ENCODE measurements at regions not wholly inside any gene's neighbourhood (a gene's known extent, or its start where the extent isn't known, plus 50 kb on each side); places are given as distances from the start of the nearest gene placed in this dataset.

DNA sequence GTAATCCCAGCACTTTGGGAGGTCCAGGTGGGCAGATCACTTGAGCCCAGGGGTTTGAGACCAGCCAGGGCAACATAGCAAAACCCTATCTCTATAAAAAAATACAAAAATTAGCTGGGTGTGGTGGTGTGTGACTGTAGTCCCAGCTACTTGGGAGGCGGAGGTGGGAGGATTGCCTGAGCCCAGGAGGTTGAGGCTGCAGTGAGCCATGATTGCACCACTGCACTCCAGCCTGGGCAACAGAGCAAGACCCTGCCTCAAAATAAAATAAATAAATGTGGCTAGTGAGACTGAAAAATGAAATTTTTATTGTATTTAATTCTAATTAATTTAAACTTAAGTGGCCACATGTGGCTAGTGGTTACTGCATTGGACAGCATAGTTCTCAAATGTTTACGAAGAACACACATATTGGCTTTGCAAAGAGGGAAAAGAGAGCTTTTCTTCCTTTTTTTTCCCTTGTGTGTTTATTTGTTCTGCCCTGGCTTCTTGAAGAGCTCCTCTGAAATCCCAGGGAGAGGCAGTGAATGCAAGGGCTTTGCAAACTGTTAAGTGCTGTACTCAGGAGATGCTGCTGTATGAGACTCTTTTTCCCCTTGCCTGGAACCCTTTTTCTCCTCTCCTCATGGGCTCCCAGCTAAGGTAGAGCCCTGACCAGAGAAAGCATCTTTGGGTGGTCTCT lies 59.0 kb upstream of the RPL11 start:
- H3K4me3 ChIP-seq (ENCODE audit: control insufficient read depth, low read depth, low read length): no peak overlapping the region
- no peak for DNase-seq (ENCODE audit: low read depth)
- TF ChIP-seq, protein P1, sequence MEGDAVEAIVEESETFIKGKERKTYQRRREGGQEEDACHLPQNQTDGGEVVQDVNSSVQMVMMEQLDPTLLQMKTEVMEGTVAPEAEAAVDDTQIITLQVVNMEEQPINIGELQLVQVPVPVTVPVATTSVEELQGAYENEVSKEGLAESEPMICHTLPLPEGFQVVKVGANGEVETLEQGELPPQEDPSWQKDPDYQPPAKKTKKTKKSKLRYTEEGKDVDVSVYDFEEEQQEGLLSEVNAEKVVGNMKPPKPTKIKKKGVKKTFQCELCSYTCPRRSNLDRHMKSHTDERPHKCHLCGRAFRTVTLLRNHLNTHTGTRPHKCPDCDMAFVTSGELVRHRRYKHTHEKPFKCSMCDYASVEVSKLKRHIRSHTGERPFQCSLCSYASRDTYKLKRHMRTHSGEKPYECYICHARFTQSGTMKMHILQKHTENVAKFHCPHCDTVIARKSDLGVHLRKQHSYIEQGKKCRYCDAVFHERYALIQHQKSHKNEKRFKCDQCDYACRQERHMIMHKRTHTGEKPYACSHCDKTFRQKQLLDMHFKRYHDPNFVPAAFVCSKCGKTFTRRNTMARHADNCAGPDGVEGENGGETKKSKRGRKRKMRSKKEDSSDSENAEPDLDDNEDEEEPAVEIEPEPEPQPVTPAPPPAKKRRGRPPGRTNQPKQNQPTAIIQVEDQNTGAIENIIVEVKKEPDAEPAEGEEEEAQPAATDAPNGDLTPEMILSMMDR (conservative IDR thresholded peaks at IDR 0.05; ENCODE audit: control insufficient read depth, insufficient read depth, low read depth, low read length): no peak

DNA sequence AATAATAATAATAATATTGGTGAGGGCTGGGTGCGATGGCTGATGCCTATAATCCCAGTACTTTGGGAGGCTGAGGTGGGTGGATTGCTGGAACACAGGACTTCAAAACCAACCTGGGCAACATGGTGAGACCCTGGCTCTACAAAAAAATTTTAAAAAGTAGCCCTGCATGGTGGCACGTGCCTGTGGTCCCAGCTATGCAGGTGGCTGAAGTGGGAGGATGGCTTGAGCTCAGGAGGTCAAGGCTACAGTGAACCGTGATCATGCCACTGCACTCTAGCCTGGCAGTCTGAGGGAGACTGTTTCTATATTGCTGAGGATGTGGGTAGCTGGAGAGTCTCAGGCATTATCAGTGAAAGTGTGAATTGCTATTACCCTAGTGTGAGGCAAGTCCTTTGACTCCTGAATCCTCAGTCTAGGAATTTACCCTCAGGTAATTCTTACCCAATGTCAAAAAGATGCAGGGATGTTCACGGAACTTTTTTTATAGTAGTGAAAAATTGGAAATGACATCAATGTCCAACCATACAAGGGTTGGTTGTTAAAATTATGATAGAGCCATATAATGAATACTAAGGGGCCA lies 61.8 kb upstream of the RPL11 start:
- TF ChIP-seq, protein P1 (conservative IDR thresholded peaks at IDR 0.05; ENCODE audit: control insufficient read depth, insufficient read depth, low read depth, low read length): no peak
- DNase-seq (ENCODE audit: low read depth): no peak

DNA sequence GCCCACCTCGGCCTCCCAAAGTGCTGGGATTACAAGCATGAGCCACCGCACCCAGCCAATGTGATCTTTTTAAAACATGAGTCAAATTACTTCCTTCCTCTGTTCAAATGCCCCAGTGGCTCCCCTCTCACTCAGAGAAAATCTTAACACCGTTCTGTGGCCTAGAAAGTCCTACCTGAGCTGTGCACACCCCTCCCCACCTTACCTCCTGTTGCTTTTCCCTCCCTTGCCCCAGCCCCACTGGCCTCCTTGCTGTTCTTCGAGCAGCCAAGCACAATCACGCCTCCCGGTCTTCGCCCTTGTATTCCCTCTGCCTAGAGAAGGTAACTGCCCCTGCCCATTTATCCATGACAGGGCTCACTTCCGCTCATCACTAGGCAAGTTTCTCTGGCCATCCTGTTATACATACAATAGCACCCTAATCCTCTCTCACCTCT lies 62.6 kb upstream of the RPL11 start:
- H3K4me3 ChIP-seq (ENCODE audit: control insufficient read depth, low read depth, low read length): no peak overlapping the region
- no peak for DNase-seq (ENCODE audit: low read depth)
- TF ChIP-seq, protein P1 (conservative IDR thresholded peaks at IDR 0.05; ENCODE audit: control insufficient read depth, insufficient read depth, low read depth, low read length): no peak

More for the DNA sequence above, 61.8 kb upstream of the RPL11 start:
- H3K4me3 ChIP-seq (ENCODE audit: control insufficient read depth, low read depth, low read length): no peak overlapping the region

DNA sequence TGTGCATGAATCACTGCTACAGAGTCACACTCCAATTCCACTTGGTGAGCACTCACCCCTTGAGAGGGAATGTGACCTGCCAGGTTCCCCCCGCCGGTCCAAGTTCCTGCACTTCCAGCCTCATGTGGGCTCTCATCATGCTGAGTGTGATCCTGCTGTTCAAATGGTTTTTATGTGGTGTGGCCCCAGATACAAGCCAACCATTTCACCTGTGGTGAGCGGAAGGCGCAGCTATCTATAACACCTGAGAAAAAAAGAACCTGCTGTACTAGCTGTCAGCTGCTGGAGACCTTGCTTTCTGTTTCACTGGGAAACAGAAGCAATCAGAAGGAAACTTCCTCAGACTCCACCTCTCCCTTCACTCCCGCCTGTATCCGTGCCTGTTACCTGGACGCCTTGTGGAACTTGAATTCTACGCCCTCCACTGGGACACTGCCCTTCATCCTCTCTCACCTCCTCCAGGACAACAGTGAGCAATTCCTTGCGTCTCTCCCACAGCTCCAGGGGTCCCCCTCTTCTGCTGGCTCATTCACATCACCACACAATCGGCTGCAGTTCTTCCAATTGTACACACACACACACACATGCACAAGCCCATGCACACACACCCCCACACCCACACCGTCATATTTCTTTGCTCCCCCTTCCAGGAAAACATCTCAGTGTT lies 64.4 kb upstream of the RPL11 start:
- DNase-seq (ENCODE audit: low read depth): no peak
- H3K4me3 ChIP-seq (ENCODE audit: control insufficient read depth, low read depth, low read length): no peak overlapping the region

DNA sequence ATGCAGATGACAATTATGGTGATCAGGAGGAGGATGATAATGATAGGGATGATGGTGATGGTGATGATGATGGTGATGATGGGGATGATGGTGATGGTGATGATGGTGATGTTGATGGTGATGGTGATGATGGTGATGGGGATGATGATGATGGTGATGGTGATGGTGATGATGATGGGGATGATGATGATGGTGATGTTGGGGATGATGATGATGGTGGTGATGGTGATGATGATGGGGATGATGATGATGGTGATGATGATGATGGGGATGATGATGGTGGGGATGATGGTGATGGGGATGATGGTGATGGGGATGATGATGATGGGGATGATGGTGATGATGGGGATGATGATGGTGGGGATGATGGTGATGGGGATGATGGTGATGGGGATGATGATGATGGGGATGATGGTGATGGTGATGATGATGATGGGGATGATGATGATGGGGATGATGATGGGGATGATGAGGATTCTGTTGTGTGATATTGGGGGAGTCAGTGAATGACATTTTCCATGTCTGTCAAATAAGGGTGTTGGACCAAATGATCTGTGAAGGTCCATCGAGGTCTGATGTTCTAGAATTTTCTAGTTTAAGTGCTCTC lies 65.6 kb upstream of the RPL11 start:
- TF ChIP-seq, protein P1 (conservative IDR thresholded peaks at IDR 0.05; ENCODE audit: control insufficient read depth, insufficient read depth, low read depth, low read length): no peak
- DNase-seq (ENCODE audit: low read depth): no peak
- H3K4me3 ChIP-seq (ENCODE audit: control insufficient read depth, low read depth, low read length): no peak overlapping the region

More for the DNA sequence above, 64.4 kb upstream of the RPL11 start:
- TF ChIP-seq, protein P1 (conservative IDR thresholded peaks at IDR 0.05; ENCODE audit: control insufficient read depth, insufficient read depth, low read depth, low read length): no peak

DNA sequence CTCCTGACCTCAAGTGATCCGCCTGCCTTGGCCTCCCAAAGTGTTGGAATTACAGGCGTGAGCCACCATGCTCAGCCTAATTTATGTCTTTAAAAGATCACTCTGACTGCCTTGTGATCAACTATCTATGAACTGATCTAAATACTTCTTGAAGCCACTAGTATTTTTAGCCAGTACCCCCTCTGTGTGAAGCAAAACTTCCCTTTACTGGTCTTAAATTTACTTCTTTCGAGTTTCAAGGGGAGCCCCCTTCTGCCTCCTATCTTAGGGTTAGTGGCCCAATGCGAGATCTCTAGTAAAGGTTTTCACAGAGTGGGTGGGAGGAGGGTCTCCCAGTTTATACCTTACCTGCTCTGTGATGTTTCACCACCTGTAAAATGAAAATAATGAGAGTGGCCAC lies 66.1 kb upstream of the RPL11 start:
- no peak for DNase-seq (ENCODE audit: low read depth)
- TF ChIP-seq, protein P1 (conservative IDR thresholded peaks at IDR 0.05; ENCODE audit: control insufficient read depth, insufficient read depth, low read depth, low read length): no peak
- H3K4me3 ChIP-seq (ENCODE audit: control insufficient read depth, low read depth, low read length): no peak overlapping the region

Data from fibroblast of mammary gland (primary cell).